WTC11 (cell line): ENCODE measurements at regions not wholly inside any gene's neighbourhood (a gene's known extent, or its start where the extent isn't known, plus 50 kb on each side); places are given as distances from the start of the nearest gene placed in this dataset.

Source experiments
- ATAC-seq: fragments of 200-7000 bp; cut with Tn5 transposase; 2 replicates; pipeline ENCODE4 v1.10.0; 2021; ENCODE audit warnings: mild to moderate bottlenecking, moderate library complexity
- CTCF ChIA-PET: fragments of 300-600 bp; sonication (Branson Sonifier 250); formaldehyde crosslinking; loops from one replicate; lab custom pipeline; 2021; ENCODE audit warnings: antibody characterized with exemption; lab: Charles Lee
- POLR2A ChIA-PET: fragments of 350-600 bp; sonication (Branson Sonifier 250); formaldehyde crosslinking; loops from one replicate; lab custom pipeline; 2021; ENCODE audit warnings: antibody characterized with exemption; lab: Charles Lee
- DNase-seq: peaks from one replicate; pipeline ENCODE4 v3.0.0; 2021; ENCODE audit warnings: low spot score
- H3K27ac Mint-ChIP-seq: 2 replicates; pipeline ENCODE4 v1.8.0; 2021; ENCODE audit warnings: mixed read lengths
- H3K27me3 Mint-ChIP-seq: 2 replicates; pipeline ENCODE4 v1.8.0; 2021; ENCODE audit warnings: low read depth, mild to moderate bottlenecking, moderate library complexity, mixed read lengths
- H3K36me3 Mint-ChIP-seq: 2 replicates; pipeline ENCODE4 v1.8.0; 2021; ENCODE audit warnings: mixed read lengths
- H3K4me1 Mint-ChIP-seq: 2 replicates; pipeline ENCODE4 v1.8.0; 2022; ENCODE audit warnings: mixed read lengths
- H3K4me3 Mint-ChIP-seq: 2 replicates; pipeline ENCODE4 v1.8.0; 2021; ENCODE audit warnings: mild to moderate bottlenecking, moderate library complexity, mixed read lengths
- H3K9me3 Mint-ChIP-seq: 2 replicates; pipeline ENCODE4 v1.8.0; 2021; ENCODE audit warnings: mixed read lengths
- ATF3 ChIP-seq: sonication (generic); formaldehyde crosslinking; conservative IDR thresholded peaks from 2 replicates; pipeline ENCODE4 v1.8.1; 2022; ENCODE audit warnings: mild to moderate bottlenecking, missing genetic modification reagents
- E2F5 ChIP-seq: sonication (generic); formaldehyde crosslinking; IDR thresholded peaks from 2 replicates; pipeline ENCODE4 v1.8.1; 2022; ENCODE audit warnings: mild to moderate bottlenecking, moderate library complexity, missing genetic modification reagents
- ELF4 ChIP-seq: sonication (generic); formaldehyde crosslinking; IDR thresholded peaks from 2 replicates; pipeline ENCODE4 v1.8.1; 2022; ENCODE audit warnings: low read depth, mild to moderate bottlenecking, moderate library complexity, missing genetic modification reagents
- GTF2I ChIP-seq: fragments of 250-450 bp; sonication (Bioruptor Pico); conservative IDR thresholded peaks from 2 replicates; pipeline ENCODE4 v1.4.0; 2021; ENCODE audit warnings: mild to moderate bottlenecking
- HMGA2 ChIP-seq: fragments of 250-450 bp; sonication (Bioruptor Pico); IDR thresholded peaks from 2 replicates; pipeline ENCODE4 v1.4.0; 2021; ENCODE audit warnings: mild to moderate bottlenecking, moderate library complexity
- KAT7 ChIP-seq: sonication (generic); formaldehyde crosslinking; IDR thresholded peaks from 2 replicates; pipeline ENCODE4 v1.8.1; 2023; ENCODE audit warnings: missing genetic modification reagents, mild to moderate bottlenecking, borderline replicate concordance
- SOX15 ChIP-seq: fragments of 250-450 bp; sonication (Bioruptor Pico); IDR thresholded peaks from 2 replicates; pipeline ENCODE4 v1.9.0; 2021; ENCODE audit warnings: mild to moderate bottlenecking
- USF2 ChIP-seq: sonication (generic); formaldehyde crosslinking; IDR thresholded peaks from 2 replicates; pipeline ENCODE4 v1.8.1; 2023; ENCODE audit warnings: mild to moderate bottlenecking, missing genetic modification reagents, moderate library complexity
- ZNF263 ChIP-seq: sonication (generic); formaldehyde crosslinking; IDR thresholded peaks from 2 replicates; pipeline ENCODE4 v1.8.1; 2022; ENCODE audit warnings: low read depth, mild to moderate bottlenecking, moderate library complexity, missing genetic modification reagents
- ZNF423 ChIP-seq: fragments of 250-450 bp; sonication (Bioruptor Pico); IDR thresholded peaks from 2 replicates; pipeline ENCODE4 v2.1.2; 2022; ENCODE audit warnings: mild to moderate bottlenecking, moderate library complexity
- ZNF512 ChIP-seq: sonication (generic); formaldehyde crosslinking; IDR thresholded peaks from 2 replicates; pipeline ENCODE4 v1.8.1; 2022; ENCODE audit warnings: missing genetic modification reagents, borderline replicate concordance
- TF ChIP-seq, protein P1 (sequence below): fragments of 250-450 bp; sonication (Bioruptor Pico); IDR thresholded peaks from 2 replicates; pipeline ENCODE4 v1.9.0; 2021; ENCODE audit warnings: mild to moderate bottlenecking
- TF ChIP-seq, protein P2 (sequence below): sonication (generic); formaldehyde crosslinking; IDR thresholded peaks from 2 replicates; pipeline ENCODE4 v1.8.1; 2022; ENCODE audit warnings: low read depth, mild to moderate bottlenecking, moderate library complexity, missing genetic modification reagents, borderline replicate concordance
- TF ChIP-seq, protein P3 (sequence below): sonication (generic); formaldehyde crosslinking; IDR thresholded peaks from 2 replicates; pipeline ENCODE4 v1.8.0; 2022; ENCODE audit warnings: mild to moderate bottlenecking, missing genetic modification reagents
- TF ChIP-seq, protein P4 (sequence below): fragments of 200-600 bp; IDR thresholded peaks from 2 replicates; pipeline ENCODE4 v1.8.0; 2022; ENCODE audit warnings: antibody characterized with exemption
- TF ChIP-seq, protein P5 (sequence below): sonication (generic); formaldehyde crosslinking; IDR thresholded peaks from 2 replicates; pipeline ENCODE4 v1.8.0; 2022; ENCODE audit warnings: mild to moderate bottlenecking, missing genetic modification reagents
- TF ChIP-seq, protein P6 (sequence below): sonication (generic); formaldehyde crosslinking; IDR thresholded peaks from 2 replicates; pipeline ENCODE4 v1.8.1; 2023; ENCODE audit warnings: mild to moderate bottlenecking, missing genetic modification reagents

DNA sequence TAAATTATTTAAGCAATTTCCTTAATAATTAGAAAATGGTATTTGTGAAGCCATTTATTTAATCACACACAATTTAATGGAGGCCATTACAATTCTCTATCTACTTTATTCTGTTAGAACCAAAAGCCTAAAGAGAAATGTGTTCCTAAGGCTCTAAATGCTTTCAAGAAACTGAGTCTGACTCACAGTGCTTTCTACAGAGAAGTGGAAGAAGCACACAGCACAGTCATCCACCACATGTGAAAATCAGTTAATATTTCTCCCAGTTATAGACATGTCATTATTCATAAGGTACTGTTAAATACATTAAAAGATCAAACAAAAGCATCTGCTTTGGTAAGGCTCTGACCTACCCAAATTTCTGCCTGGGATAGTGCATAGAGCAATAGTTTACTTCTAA lies 214.4 kb downstream of the ALDH8A1 start:
- H3K9me3 Mint-ChIP-seq = no peaks in the 10 kb centered on the region
- TF ChIP-seq GTF2I (CRISPR knock-in tag) (no peak), USF2 (no peak), HMGA2 (CRISPR knock-in tag) (no peak), ATF3 (CRISPR knock-in tag) (no peak), KAT7 (CRISPR knock-in tag) (no peak)
- TF ChIP-seq, protein P1, sequence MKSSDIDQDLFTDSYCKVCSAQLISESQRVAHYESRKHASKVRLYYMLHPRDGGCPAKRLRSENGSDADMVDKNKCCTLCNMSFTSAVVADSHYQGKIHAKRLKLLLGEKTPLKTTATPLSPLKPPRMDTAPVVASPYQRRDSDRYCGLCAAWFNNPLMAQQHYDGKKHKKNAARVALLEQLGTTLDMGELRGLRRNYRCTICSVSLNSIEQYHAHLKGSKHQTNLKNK (CRISPR knock-in tag) = no peak
- TF ChIP-seq, protein P2, sequence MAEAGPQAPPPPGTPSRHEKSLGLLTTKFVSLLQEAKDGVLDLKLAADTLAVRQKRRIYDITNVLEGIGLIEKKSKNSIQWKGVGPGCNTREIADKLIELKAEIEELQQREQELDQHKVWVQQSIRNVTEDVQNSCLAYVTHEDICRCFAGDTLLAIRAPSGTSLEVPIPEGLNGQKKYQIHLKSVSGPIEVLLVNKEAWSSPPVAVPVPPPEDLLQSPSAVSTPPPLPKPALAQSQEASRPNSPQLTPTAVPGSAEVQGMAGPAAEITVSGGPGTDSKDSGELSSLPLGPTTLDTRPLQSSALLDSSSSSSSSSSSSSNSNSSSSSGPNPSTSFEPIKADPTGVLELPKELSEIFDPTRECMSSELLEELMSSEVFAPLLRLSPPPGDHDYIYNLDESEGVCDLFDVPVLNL (CRISPR knock-in tag) = no peak
- TF ChIP-seq, all 79 proteins: peak for 0
- DNase-seq (no peak), ATAC-seq (no peak)
- H3K36me3 Mint-ChIP-seq = no peaks in the 10 kb centered on the region
- no peak overlapping the region for H3K4me3 Mint-ChIP-seq
- no peak overlapping the region for H3K27ac Mint-ChIP-seq
- H3K27me3 Mint-ChIP-seq = no peaks in the 10 kb centered on the region
- ChIA-PET CTCF (no interaction called here), POLR2A (no interaction called here)
- H3K4me1 Mint-ChIP-seq = no peaks in the 10 kb centered on the region

DNA sequence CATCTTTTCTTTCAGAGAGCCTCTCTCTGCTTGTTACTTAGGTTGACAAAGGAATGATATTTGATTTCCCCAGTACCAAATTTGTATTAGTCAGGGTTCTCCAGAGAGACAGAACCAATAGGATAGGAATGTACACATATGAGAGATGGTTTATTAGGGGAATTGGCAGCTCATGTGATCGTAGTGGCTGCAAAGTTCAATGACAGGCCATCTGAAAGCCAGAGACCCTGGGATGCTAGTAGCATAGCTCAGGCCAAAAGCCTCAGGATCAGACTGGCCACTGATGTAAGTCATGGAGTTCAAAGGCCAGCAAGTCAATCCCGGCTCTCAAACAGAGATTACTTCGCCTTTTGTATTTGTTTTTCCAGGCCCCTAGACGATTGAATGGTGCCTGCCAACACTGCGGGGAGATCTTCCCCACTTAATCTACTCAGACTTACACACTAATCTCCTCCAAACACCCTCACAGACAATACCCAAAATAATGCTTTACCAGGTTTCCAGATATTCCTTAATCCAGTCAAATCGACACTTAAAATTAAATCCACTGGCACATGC lies 215.5 kb downstream of the ALDH8A1 start:
- no peaks in the 10 kb centered on the region for H3K9me3 Mint-ChIP-seq
- no peaks in the 10 kb centered on the region for H3K27me3 Mint-ChIP-seq
- ChIA-PET POLR2A (no interaction called here), CTCF (no interaction called here)
- H3K27ac Mint-ChIP-seq = no peak overlapping the region
- peaks cover 10% of the 10 kb centered on the region for H3K4me1 Mint-ChIP-seq
- no peak overlapping the region for H3K4me3 Mint-ChIP-seq
- no peak for ATAC-seq
- TF ChIP-seq E2F5 (CRISPR knock-in tag) (no peak), ZNF263 (CRISPR knock-in tag) (no peak), USF2 (no peak), ZNF423 (CRISPR knock-in tag) (no peak), ZNF512 (no peak), SOX15 (no peak), ELF4 (CRISPR knock-in tag) (no peak)
- TF ChIP-seq, protein P3, sequence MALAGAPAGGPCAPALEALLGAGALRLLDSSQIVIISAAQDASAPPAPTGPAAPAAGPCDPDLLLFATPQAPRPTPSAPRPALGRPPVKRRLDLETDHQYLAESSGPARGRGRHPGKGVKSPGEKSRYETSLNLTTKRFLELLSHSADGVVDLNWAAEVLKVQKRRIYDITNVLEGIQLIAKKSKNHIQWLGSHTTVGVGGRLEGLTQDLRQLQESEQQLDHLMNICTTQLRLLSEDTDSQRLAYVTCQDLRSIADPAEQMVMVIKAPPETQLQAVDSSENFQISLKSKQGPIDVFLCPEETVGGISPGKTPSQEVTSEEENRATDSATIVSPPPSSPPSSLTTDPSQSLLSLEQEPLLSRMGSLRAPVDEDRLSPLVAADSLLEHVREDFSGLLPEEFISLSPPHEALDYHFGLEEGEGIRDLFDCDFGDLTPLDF (CRISPR knock-in tag) = no peak
- TF ChIP-seq, protein P4, sequence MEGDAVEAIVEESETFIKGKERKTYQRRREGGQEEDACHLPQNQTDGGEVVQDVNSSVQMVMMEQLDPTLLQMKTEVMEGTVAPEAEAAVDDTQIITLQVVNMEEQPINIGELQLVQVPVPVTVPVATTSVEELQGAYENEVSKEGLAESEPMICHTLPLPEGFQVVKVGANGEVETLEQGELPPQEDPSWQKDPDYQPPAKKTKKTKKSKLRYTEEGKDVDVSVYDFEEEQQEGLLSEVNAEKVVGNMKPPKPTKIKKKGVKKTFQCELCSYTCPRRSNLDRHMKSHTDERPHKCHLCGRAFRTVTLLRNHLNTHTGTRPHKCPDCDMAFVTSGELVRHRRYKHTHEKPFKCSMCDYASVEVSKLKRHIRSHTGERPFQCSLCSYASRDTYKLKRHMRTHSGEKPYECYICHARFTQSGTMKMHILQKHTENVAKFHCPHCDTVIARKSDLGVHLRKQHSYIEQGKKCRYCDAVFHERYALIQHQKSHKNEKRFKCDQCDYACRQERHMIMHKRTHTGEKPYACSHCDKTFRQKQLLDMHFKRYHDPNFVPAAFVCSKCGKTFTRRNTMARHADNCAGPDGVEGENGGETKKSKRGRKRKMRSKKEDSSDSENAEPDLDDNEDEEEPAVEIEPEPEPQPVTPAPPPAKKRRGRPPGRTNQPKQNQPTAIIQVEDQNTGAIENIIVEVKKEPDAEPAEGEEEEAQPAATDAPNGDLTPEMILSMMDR = no peak
- TF ChIP-seq, protein P1 (CRISPR knock-in tag) = no peak
- TF ChIP-seq, protein P5, sequence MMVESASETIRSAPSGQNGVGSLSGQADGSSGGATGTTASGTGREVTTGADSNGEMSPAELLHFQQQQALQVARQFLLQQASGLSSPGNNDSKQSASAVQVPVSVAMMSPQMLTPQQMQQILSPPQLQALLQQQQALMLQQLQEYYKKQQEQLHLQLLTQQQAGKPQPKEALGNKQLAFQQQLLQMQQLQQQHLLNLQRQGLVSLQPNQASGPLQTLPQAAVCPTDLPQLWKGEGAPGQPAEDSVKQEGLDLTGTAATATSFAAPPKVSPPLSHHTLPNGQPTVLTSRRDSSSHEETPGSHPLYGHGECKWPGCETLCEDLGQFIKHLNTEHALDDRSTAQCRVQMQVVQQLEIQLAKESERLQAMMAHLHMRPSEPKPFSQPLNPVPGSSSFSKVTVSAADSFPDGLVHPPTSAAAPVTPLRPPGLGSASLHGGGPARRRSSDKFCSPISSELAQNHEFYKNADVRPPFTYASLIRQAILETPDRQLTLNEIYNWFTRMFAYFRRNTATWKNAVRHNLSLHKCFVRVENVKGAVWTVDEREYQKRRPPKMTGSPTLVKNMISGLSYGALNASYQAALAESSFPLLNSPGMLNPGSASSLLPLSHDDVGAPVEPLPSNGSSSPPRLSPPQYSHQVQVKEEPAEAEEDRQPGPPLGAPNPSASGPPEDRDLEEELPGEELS = no peak
- TF ChIP-seq, protein P6, sequence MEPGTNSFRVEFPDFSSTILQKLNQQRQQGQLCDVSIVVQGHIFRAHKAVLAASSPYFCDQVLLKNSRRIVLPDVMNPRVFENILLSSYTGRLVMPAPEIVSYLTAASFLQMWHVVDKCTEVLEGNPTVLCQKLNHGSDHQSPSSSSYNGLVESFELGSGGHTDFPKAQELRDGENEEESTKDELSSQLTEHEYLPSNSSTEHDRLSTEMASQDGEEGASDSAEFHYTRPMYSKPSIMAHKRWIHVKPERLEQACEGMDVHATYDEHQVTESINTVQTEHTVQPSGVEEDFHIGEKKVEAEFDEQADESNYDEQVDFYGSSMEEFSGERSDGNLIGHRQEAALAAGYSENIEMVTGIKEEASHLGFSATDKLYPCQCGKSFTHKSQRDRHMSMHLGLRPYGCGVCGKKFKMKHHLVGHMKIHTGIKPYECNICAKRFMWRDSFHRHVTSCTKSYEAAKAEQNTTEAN (CRISPR knock-in tag) = no peak
- no peak for DNase-seq
- no peaks in the 10 kb centered on the region for H3K36me3 Mint-ChIP-seq
